A549 (cell line): ENCODE measurements at regions not wholly inside any gene's neighbourhood (a gene's known extent, or its start where the extent isn't known, plus 50 kb on each side); places are given as distances from the start of the nearest gene placed in this dataset.

ENCODE experiments used
- CTCF ChIP-seq: fragments of >200 bp; sonication (Bioruptor Twin); formaldehyde crosslinking; IDR thresholded peaks from 3 replicates; pipeline ENCODE4 v1.5.1; 2016
- ELK1 ChIP-seq: fragments of 150-350 bp; IDR thresholded peaks from 2 replicates; pipeline ENCODE4 v1.6.1; 2014; ENCODE audit warnings: low read depth, mild to moderate bottlenecking, low read length
- KDM1A ChIP-seq: fragments of 200-600 bp; sonication (generic); IDR thresholded peaks from 2 replicates; pipeline ENCODE4 v1.6.1; 2016; ENCODE audit warnings: low read depth, mild to moderate bottlenecking
- MYC ChIP-seq: IDR thresholded peaks from 2 replicates; pipeline ENCODE4 v1.6.1; 2012; ENCODE audit warnings: mild to moderate bottlenecking, inconsistent platforms, low read length, improper control_type of control experiment, borderline replicate concordance
- POLR2AphosphoS2 ChIP-seq: conservative IDR thresholded peaks from 2 replicates; pipeline ENCODE4 v1.6.1; 2012; ENCODE audit warnings: low read length, improper control_type of control experiment, inconsistent platforms

GRCh38 chr14:88128816-88129215 lies 123.9 kb downstream of the GPR65 start:
- TF ChIP-seq MYC = no peak
- TF ChIP-seq POLR2AphosphoS2 = no peak
- no peak for TF ChIP-seq CTCF
- TF ChIP-seq ELK1 = no peak
- no peak for TF ChIP-seq KDM1A
